ENCODE measurements at regions not wholly inside any gene's neighbourhood (a gene's known extent, or its start where the extent isn't known, plus 50 kb on each side); places are given as distances from the start of the nearest gene placed in this dataset.
"Not testable (repeated sequence)": the region's sequence is repeated elsewhere in the genome, so short reads cannot be mapped to it uniquely, and the experiment has no call there.

DNA sequence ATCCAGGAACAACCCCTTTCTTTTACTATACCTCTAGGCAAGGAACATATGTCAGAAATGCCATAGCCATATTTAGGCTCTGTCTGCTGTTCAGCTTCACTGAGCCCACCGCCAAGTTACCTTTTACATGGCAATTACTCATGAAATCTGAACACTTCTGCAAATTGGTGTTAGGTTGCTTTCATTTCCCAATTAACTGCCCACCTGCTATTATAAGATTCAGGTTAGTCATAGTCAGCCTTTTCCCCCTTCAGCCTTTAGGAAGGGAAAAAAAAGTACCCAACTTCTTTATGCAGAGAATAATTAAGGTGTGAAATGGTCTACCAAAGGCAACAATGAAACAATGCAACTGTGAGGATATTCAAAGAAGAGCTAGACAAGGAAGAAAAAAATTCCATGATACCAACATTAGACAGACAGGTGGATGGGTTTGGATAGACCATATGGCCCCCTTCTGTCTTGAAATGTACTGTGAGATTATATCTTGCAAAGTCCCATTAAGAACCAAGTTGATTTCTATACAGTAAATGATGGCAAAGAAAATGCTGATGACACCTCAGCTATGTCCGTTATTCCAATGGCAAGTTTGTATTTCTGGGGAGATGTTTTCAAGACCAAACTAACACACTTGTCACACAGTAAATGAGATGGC lies 442.1 kb upstream of the NRP1 start:
- DNase-seq, result no peak

DNA sequence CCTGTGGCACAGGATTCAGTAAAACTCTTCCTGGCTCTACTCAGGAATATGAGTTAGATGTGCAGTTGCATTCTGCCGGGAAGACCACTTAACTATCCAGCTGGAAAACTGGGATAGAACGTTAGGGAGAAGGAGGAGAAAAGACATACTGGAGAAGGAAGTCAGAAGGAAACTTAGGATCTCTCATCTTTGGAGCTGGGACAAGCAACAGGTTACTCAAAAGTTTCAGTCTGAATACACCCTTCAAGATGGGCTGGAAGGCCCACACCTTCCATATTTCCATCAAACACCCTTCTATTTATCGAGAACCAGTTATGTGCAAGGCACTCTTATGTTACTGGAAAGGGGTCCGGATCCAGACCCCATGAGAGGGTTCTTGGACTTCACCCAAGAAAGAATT lies 440.4 kb upstream of the NRP1 start:
- no peak for DNase-seq

DNA sequence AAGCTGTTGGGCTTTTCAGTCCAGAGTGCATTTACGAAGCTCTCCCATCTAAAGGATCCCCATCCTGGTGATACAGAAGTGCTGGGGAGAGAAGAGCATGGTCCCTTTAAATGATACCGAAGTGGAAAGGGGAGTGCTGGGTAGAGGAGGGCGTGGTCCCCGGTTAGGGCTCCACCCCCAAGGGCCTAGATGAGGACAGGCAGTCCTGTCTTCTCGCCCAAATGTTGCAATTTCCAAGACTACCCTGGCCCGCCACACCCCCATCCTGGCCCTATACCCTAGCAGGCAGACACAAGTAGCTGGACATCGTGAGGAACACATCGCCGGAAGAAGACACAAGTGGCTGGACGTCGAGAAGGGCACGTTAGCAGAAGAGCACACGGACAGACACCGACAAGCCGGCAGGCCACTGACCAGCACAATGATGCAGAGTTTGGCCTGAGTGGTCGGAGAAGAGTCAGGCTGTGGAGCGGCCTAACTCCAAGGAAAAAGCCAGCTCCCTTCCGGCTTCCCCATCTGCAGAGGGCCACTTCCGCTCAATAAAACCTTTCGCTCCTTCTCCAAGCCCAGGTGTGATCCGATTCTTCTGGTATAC lies 439.5 kb upstream of the NRP1 start:
- DNase-seq, result no peak

DNA sequence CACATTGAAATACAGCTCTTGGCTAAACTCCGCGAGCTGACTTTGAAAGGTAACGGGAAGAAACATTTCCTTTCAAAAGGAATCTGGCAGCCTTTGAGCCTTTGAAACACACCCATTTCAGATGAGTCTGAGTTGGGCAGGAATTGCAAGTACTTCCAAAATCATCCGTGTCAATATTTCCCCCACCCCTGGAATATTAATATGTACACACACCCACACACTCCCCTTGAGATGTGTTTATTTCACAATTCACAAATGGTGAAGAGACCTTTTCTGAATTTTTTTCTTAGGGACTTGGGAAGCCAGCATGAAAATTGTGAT lies 438.7 kb upstream of the NRP1 start:
- DNase-seq, result no peak

DNA sequence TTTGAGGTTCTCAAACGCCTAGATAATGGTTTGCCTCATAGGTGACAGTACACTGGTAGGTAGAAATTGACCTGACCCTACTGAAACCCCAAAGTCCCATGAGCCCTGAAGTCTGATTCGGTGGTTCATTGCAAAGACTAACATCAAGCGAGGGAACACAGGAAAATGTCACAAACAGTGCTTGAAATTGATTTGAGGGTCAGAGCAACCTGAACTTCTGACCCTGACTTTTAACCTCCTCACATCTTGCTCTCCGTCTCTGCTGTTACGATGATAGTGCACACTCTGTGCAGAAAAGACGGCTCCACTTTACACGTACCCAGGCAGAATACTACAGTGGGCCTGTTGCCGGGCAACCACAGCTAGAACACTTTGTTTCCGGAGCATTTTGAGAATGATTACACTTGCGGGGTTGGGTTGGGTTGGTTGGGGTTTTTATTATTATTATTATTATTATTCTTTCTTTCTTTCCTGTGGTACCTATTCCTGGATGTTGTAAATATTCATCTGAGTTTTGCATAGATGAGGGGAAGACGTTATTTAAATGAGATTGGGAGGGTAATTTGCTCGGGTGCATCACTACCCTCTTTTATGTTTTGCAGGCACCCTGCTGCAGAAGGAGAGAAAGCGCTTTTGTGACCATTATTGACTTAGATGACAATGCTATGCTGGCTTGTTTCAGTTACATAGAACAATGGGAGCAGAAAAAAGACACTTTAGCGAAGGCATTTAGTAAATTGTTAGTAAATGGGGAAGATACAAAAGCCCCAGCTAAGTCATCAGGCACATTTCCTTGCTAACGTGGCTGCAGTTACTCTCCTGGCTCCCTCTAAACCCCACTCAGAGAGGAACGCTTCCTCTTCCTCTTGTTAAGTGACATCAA lies 438.1 kb upstream of the NRP1 start:
- DNase-seq, result no peak

- DNase-seq, result not testable (repeated sequence)
These were observed 437.4 kb upstream of the NRP1 start for GRCh38 chr10:33771856-33772255.

- no peak for DNase-seq
These were observed 430.3 kb upstream of the NRP1 start for GRCh38 chr10:33764694-33765185.

- DNase-seq, result no peak
These were observed 425.8 kb upstream of the NRP1 start for GRCh38 chr10:33760056-33760943.

DNA sequence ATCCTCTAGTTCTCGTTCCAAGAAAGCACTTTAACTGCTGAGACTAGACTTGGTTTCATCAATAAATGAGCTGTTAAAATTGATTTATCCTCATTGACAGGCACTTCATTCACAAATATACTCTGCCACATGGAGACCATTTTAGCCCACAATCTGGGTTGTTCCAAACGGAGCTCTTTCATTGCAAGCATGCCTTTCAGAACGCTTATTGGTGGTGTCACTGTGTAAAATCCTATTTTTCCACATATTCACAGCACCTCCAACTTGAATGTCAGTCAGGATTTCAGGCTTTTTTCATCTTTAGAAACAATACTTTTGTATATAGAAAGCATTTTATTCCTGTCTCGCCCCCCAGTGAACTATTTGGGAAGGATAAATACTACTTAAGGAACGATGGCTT lies 424.7 kb upstream of the NRP1 start:
- no peak for DNase-seq

DNA sequence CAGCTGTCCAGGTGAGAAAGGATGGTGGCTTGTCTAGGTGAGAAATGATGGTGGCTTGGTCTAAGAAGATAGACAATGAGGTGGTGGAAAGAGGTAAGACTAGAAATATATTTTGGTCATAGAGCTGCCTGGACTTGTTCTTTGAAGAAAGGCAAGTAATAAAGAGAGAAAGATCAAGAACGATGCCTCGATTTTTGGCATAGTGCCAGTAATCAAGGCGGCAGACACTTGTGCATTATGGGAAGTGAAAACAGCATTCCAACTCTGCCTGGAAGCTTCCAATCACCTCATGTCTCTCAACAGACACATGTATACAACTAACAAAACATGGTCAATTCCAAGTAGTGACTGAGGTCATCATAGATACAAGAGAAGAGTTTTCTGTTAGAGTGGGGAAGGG lies 423.8 kb upstream of the NRP1 start:
- no peak for DNase-seq

DNA sequence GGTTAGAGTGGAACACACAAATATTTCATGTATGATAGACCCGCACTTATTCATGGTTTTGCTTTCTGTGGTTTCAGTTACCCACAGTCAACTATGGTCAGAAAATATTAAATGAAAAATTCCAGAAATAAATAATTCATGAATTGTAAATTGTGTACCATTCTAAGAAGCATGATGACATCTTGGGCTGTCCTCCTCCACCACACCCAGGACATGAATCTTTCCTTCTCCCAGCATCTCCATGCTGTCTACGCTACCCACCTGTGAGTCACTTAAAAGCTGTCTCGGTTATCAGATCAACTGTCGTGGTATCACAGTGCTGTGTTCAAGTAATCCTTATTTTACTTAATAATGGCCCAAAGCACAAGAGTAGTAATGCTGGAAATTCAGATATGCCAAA lies 419.6 kb upstream of the NRP1 start:
- no peak for DNase-seq

DNA sequence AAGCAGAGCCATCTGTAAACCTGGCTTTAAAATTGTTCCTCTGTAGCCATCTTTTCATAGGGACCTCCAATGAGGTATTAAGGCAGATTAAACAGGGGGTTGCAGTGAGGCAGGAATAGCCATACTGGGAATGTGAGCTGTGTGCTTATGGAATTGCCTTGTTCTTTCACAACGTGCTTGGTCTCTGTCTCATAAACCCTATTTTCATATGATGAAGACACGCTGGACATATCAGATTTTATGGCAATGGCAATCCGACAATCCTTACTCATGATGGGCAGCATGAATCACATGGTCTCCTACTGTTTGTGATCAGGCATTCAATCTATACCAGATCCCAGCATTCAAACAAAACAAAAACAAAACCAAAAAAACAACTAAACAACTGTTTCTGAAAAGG lies 418.9 kb upstream of the NRP1 start:
- DNase-seq, result no peak

DNA sequence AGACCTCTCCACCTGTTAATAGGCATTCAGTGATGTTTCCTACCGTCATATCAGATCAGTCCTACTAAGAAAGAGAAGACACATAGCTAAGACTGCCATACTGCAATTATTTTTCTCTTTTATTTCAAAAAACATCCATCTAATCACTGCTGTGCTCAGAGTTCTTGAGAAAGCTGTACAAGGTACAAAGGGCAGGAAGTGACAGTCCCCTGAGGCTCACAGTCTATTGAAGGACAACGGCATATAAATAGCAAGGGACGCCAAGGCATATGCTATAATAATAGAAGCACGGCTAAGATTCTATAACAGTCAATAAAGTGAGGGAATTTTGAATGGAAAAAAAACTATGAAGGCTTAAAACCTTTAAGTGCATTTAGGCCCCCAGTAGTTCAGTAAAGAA lies 415.3 kb upstream of the NRP1 start:
- no peak for DNase-seq

DNA sequence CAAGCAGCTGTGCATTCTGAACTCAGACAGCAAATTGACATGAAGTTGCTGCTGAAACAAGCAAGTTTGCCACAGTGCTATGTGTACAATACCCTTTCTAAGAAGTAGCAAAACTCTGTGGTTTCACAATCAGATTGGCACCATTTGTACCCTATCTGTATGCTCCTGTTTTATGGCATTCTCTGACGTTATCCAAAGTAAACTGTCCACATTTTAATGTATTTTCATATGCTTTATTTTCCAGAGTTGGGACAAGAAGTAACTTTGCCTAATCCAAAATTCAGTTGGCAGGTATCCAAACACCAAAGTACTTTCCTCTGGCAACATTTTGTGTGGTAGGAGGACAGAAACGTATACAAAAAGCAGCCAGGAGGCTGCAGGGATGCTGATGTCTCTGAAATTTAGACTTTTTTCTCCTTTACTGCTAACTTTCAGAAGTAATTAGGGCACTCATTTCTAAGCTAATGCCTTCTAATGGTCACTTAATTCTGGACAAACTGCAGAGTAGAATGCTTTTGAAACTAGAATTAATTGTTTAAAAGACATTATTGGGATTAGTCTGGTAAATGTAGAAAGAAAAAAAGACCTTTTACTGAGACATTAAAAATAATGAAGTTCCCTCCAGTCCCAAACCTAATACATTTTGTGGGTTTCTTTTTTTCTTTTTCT lies 414.7 kb upstream of the NRP1 start:
- no peak for DNase-seq

DNA sequence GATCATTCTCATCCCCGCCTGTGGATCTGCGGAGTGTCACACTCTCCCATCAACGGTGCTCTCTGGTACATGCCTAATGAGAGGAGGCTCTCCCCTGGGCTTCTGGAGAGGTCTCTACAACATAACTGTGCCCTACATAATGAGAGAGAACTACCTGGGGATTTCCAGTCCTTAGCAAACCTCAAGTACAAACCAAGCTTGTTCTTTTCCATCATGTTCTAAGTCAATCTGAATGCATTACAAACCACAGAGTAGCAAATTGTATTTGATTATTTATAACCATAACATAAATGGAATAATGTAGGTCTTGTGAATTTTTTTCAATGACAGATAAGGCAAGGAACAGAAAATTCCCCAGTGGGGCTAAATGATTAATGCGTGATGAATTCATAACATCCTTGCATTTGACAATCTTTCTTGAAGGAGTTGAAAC lies 412.4 kb upstream of the NRP1 start:
- no peak for DNase-seq

DNA sequence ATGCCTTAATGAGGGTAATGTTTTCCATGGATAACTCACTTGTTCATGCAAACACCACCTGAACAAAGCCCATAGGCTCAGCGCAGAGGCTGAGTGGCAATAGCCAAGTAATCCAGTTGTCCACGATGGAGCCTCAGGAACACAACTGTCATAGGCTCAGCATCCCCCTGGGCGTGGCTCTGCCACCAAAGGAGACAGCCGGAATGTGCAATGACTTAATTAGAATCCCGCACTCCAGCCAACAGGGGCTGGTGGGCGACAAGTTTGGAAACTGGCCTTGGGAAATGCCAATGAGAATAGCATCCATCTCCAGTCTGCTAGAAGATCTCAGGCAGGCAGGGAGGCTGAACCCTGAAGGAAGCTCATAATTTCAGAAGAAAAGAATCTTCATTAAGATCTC lies 411.7 kb upstream of the NRP1 start:
- no peak for DNase-seq

GRCh38 chr10:33743429-33743857 lies 409.0 kb upstream of the NRP1 start:
- DNase-seq, result no peak

GRCh38 chr10:33739031-33739430 lies 404.6 kb upstream of the NRP1 start:
- DNase-seq, result no peak

- DNase-seq, result no peak
These were observed 401.0 kb upstream of the NRP1 start for GRCh38 chr10:33735464-33735923.

- DNase-seq, result no peak
These were observed 400.1 kb upstream of the NRP1 start for GRCh38 chr10:33734393-33735155.

- DNase-seq, result no peak
These were observed 398.6 kb upstream of the NRP1 start for GRCh38 chr10:33733058-33733457.

Data from bone marrow (tissue), 2 donors.